Gastrocnemius medialis (tissue), 4 donors: ENCODE measurements at regions not wholly inside any gene's neighbourhood (a gene's known extent, or its start where the extent isn't known, plus 50 kb on each side); places are given as distances from the start of the nearest gene placed in this dataset.

Source experiments
- ATAC-seq, 2 donors: fragments of 150-250 bp; one replicate each; pipeline ENCODE4 v1.9.1; 2016
- DNase-seq, 2 donors: peaks; one replicate each; pipeline ENCODE4 v3.0.0-alpha.2; 2019
- H3K27ac ChIP-seq, 4 donors: fragments of 200-600 bp; sonication (generic); 1 replicate in 1 of 4; 2 replicates in 3 of 4; pipeline ENCODE4 v1.5.1; 2016 to 2018; ENCODE audit warnings: mild to moderate bottlenecking in 2 of 4, moderate library complexity in 1 of 4
- H3K27me3 ChIP-seq, 3 donors: fragments of 200-600 bp; sonication (generic) in 2 of 3; 1 replicate in 1 of 3; 2 replicates in 2 of 3; pipeline versions ENCODE4 v1.5.1 to v1.6.0; 2016 to 2019; ENCODE audit warnings: mild to moderate bottlenecking in 1 of 3, moderate library complexity in 1 of 3
- H3K36me3 ChIP-seq, 2 donors: fragments of 200-600 bp; sonication (generic) in 1 of 2; one replicate each; pipeline ENCODE4 v1.5.1; 2017 to 2018
- H3K4me1 ChIP-seq, 2 donors: fragments of 200-600 bp; sonication (generic) in 1 of 2; one replicate each; pipeline ENCODE4 v1.5.1; 2016 to 2017; ENCODE audit warnings: mild to moderate bottlenecking in 2 of 2
- H3K4me3 ChIP-seq, 4 donors: fragments of 200-600 bp; sonication (generic) in 3 of 4; 1 replicate in 1 of 4; 2 replicates in 3 of 4; pipeline ENCODE4 v1.5.1; 2016 to 2019; ENCODE audit warnings: mild to moderate bottlenecking in 2 of 4
- H3K9me3 ChIP-seq, 3 donors: fragments of 200-600 bp; sonication (generic) in 2 of 3; 1 replicate in 1 of 3; 2 replicates in 2 of 3; pipeline ENCODE4 v1.5.1; 2016 to 2019
- CTCF ChIP-seq, 5 experiments: fragments of 450-650 bp in 3 of 5; fragments of 200-600 bp in 2 of 5; sonication (generic) in 2 of 5; IDR thresholded peaks in 4 of 5; conservative IDR thresholded peaks in 1 of 5; 1 replicate in 4 of 5; 2 replicates in 1 of 5; pipeline ENCODE4 v1.5.1; 2016 to 2019; ENCODE audit warnings: antibody characterized with exemption in 5 of 5, mild to moderate bottlenecking in 3 of 5, moderate library complexity in 3 of 5
- POLR2A ChIP-seq, 2 donors: fragments of 450-650 bp; IDR thresholded peaks; one replicate each; pipeline ENCODE4 v1.6.1; 2017; ENCODE audit warnings: antibody characterized with exemption in 2 of 2, mild to moderate bottlenecking in 2 of 2, moderate library complexity in 2 of 2
- in situ Hi-C, 4 donors: fragments of 200-750 bp; cut with MboI; loops; one replicate each; pipeline versions ENCODE4 v1.15.0 to v1.8.0; 2017; ENCODE audit warnings: low sequenced_read_pairs in 4 of 4
- intact Hi-C: fragments of 100-400 bp; cut with DNase I; formaldehyde crosslinking; loops from one replicate; pipeline ENCODE4 v1.15.1; 2023; ENCODE audit warnings: low total_unique reads

- in situ Hi-C loops (no loop called here), intact Hi-C loops (no loop called here)
- DNase-seq (no peak), ATAC-seq (no peak)
- Histone ChIP-seq H3K27ac (no peak overlapping the region), H3K4me1 (no peaks in the 10 kb centered on the region), H3K27me3 (no peaks in the 10 kb centered on the region), H3K4me3 (no peak overlapping the region), H3K36me3 (no peaks in the 10 kb centered on the region), H3K9me3 (no peaks in the 10 kb centered on the region)
- TF ChIP-seq POLR2A (IDR thresholded peaks at IDR 0.05): no peak
- no peak for TF ChIP-seq CTCF (IDR thresholded peaks at IDR 0.05 in 4 of 5, conservative IDR thresholded peaks at IDR 0.05 in 1 of 5)
Observed at GRCh38 chr5:96150007-96150406, 188.4 kb upstream of the ELL2 start.

- no peak for DNase-seq
- H3K36me3 ChIP-seq: no peaks in the 10 kb centered on the region
- no peaks in the 10 kb centered on the region for H3K27me3 ChIP-seq
- H3K27ac ChIP-seq: no peak overlapping the region
- H3K4me3 ChIP-seq: no peak overlapping the region
- no peak for TF ChIP-seq CTCF (IDR thresholded peaks at IDR 0.05 in 4 of 5, conservative IDR thresholded peaks at IDR 0.05 in 1 of 5)
- no peak for TF ChIP-seq POLR2A (IDR thresholded peaks at IDR 0.05)
- intact Hi-C loops (no loop called here), in situ Hi-C loops (no loop called here)
- ATAC-seq: no peak
- H3K9me3 ChIP-seq: no peaks in the 10 kb centered on the region
- no peaks in the 10 kb centered on the region for H3K4me1 ChIP-seq
Observed at GRCh38 chr5:96149546-96149945, 187.9 kb upstream of the ELL2 start.

- Histone ChIP-seq H3K4me3 (no peak overlapping the region), H3K9me3 (no peaks in the 10 kb centered on the region), H3K27ac (no peak overlapping the region), H3K36me3 (no peaks in the 10 kb centered on the region), H3K4me1 (no peaks in the 10 kb centered on the region), H3K27me3 (no peaks in the 10 kb centered on the region)
- in situ Hi-C loops (no loop called here), intact Hi-C loops (no loop called here)
- DNase-seq (no peak), ATAC-seq (no peak)
- TF ChIP-seq POLR2A (IDR thresholded peaks at IDR 0.05): no peak
- TF ChIP-seq CTCF (IDR thresholded peaks at IDR 0.05 in 4 of 5, conservative IDR thresholded peaks at IDR 0.05 in 1 of 5): no peak
Observed at GRCh38 chr5:96149021-96149420, 187.4 kb upstream of the ELL2 start.

GRCh38 chr5:96148376-96148775, 186.7 kb upstream of the ELL2 start:
- in situ Hi-C loops (no loop called here), intact Hi-C loops (no loop called here)
- TF ChIP-seq CTCF (IDR thresholded peaks at IDR 0.05 in 4 of 5, conservative IDR thresholded peaks at IDR 0.05 in 1 of 5): no peak
- TF ChIP-seq POLR2A (IDR thresholded peaks at IDR 0.05): no peak
- Histone ChIP-seq H3K36me3 (no peaks in the 10 kb centered on the region), H3K27me3 (no peaks in the 10 kb centered on the region), H3K4me1 (no peaks in the 10 kb centered on the region), H3K27ac (no peak overlapping the region), H3K4me3 (no peak overlapping the region), H3K9me3 (no peaks in the 10 kb centered on the region)
- DNase-seq (no peak), ATAC-seq (no peak)

GRCh38 chr5:96147866-96148265, 186.2 kb upstream of the ELL2 start:
- in situ Hi-C loops: no loop called here

More at GRCh38 chr5:96147866-96148265, 186.2 kb upstream of the ELL2 start:
- Histone ChIP-seq H3K4me3 (no peak overlapping the region), H3K27me3 (no peaks in the 10 kb centered on the region), H3K36me3 (no peaks in the 10 kb centered on the region), H3K27ac (no peak overlapping the region), H3K9me3 (no peaks in the 10 kb centered on the region), H3K4me1 (no peaks in the 10 kb centered on the region)
- ATAC-seq (no peak), DNase-seq (no peak)
- TF ChIP-seq CTCF (IDR thresholded peaks at IDR 0.05 in 4 of 5, conservative IDR thresholded peaks at IDR 0.05 in 1 of 5): no peak
- TF ChIP-seq POLR2A (IDR thresholded peaks at IDR 0.05): no peak
- intact Hi-C loops: no loop called here
